Neural cell (in vitro differentiated cells): ENCODE measurements at regions not wholly inside any gene's neighbourhood (a gene's known extent, or its start where the extent isn't known, plus 50 kb on each side); places are given as distances from the start of the nearest gene placed in this dataset.

Source experiments
- CTCF ChIP-seq: fragments of 450-650 bp; IDR thresholded peaks from 2 replicates; pipeline ENCODE4 v1.5.1; 2014; ENCODE audit warnings: antibody characterized with exemption, mild to moderate bottlenecking, moderate library complexity; ENCODE audit not compliant: poor library complexity, severe bottlenecking
- EP300 ChIP-seq: fragments of 450-650 bp; conservative IDR thresholded peaks from 2 replicates; pipeline ENCODE4 v1.6.1; 2014; ENCODE audit warnings: antibody characterized with exemption, mild to moderate bottlenecking, moderate library complexity; ENCODE audit not compliant: poor library complexity, severe bottlenecking
- EZH2 ChIP-seq: fragments of 200-600, 300-800 bp; shearing (Covaris generic), sonication (generic); IDR thresholded peaks from 2 replicates; pipeline ENCODE4 v1.6.1; 2014; ENCODE audit warnings: antibody characterized with exemption, low read length, borderline replicate concordance, mild to moderate bottlenecking; ENCODE audit not compliant: insufficient read depth, poor library complexity, severe bottlenecking
- POLR2AphosphoS5 ChIP-seq: IDR thresholded peaks from 2 replicates; pipeline ENCODE4 v1.6.1; 2012
- RAD21 ChIP-seq: fragments of 450-650 bp; conservative IDR thresholded peaks from 2 replicates; pipeline ENCODE4 v1.6.1; 2014; ENCODE audit warnings: antibody characterized with exemption, mild to moderate bottlenecking, moderate library complexity
- REST ChIP-seq: IDR thresholded peaks from 2 replicates; pipeline ENCODE4 v1.6.1; 2012; ENCODE audit warnings: borderline replicate concordance

DNA sequence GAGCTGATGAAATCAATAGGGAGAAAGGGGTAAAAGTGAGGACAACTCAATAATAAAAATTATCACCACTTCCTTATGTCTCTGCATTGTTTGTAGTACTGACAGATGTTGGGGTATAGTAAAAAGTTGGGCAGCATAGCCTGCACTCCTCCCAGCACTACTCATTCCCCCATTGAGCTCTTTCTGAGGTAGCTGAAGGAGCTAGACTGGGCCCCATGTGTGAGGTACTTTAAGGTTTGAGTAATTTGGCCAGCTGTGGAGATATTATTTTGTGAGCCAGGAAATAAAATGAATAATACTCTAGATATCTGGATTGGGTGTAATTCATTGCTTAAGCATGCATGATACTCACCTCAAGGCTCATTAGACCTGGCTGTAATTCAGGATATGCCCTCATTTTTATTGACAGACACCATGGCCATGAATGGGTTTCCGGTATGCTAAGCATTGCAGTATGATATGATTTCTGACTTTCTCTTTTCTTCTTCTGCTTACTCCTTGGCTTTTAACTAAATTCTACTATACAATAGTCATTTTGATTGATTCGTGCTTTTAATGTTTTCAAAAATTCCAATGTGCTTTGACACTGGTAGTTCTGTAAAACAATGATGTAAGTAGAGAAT lies 283.9 kb upstream of the RIMS1 start:
- TF ChIP-seq RAD21 (no peak), EZH2 (no peak), EP300 (no peak), CTCF (no peak), POLR2AphosphoS5 (no peak), REST (no peak)
